Activated CD4-positive, alpha-beta T cell treated with anti-CD3 and anti-CD28 coated beads, Interleukin-10, Interleukin-2, amounts not matched to agents 100 ng/mL and 50 ng/mL, durations not matched to agents 16 hours and 8 hours (primary cell): ENCODE measurements at regions not wholly inside any gene's neighbourhood (a gene's known extent, or its start where the extent isn't known, plus 50 kb on each side); places are given as distances from the start of the nearest gene placed in this dataset.
A peak's percentile ranks its signal among the peaks of the same experiment; 100 is the strongest.

ENCODE experiments used
- DNase-seq: peaks from one replicate; pipeline ENCODE4 v3.0.0-alpha.2; 2020

DNA sequence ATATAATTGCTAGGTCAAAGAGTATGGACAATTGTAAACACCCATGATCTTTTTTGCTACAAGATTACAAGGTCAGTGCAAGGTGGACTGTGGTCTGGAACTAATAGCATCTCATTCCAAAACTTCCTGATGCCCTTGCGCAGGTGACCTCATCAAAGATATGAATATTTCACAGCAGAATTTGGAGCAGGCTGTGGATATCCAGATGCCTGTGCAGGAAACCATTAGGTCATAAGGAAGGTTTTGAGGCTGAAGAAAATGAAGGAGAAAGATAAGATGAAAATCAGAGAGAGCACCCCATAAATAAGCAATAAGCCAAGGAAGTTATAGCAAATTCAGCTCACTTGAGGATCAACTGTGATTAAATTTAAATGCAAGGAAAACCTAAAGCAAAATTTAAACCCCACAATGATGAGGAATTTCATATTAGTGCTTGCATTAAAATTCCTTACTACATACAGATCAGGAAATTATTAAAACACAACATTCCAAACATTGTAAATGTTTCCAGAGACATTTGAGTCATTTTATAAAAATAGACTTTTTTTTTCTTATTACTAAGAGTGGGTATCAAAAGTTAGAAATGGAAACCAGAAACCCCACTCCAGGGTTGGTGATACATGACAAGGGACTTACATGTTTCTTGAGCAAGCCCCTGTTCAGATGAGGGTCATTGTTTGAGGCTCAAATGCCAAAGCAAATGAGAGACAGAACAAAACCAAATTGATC is 100.7 kb upstream of the FAM9C start:
- DNase-seq = no peak

DNA sequence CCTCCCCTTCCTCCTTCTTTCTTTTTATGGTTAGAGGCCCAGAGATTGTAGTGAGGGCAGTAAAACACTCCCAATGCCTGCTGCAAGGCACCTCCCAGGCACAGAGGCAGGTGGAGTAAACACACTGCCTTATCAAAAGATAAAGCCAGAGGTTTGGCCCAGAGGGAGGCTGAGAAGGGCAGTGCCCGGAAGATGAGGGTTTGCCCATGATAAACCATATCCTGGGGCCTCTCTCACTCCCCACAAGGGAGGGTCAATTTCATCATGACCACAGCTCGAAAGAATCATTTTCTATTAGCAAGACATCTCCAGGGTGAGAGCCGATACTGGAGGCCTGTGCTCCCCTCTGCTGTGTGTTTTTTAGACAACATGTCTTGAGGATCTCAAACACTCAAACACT is 98.5 kb upstream of the FAM9C start:
- DNase-seq = no peak

DNA sequence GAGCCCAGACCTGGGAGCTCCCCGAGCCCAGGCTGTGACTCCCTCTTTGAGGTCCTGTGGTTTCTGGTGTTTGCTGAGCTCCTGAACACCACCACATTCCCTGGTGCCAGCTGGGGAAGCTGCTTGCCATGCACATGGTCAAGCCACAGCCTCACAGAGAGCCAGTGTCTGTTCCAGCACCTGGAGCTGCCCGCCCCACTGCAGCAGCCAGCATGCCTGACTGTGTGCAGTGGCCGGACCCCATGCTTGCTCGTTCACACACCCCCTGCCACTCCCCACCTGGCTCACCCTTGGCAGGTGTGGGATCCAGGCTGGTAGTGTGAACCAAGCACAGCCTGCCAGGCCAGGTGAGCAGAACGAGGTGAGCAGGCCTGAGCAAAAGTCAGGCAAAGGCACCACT is 95.6 kb upstream of the FAM9C start:
- DNase-seq = no peak

DNA sequence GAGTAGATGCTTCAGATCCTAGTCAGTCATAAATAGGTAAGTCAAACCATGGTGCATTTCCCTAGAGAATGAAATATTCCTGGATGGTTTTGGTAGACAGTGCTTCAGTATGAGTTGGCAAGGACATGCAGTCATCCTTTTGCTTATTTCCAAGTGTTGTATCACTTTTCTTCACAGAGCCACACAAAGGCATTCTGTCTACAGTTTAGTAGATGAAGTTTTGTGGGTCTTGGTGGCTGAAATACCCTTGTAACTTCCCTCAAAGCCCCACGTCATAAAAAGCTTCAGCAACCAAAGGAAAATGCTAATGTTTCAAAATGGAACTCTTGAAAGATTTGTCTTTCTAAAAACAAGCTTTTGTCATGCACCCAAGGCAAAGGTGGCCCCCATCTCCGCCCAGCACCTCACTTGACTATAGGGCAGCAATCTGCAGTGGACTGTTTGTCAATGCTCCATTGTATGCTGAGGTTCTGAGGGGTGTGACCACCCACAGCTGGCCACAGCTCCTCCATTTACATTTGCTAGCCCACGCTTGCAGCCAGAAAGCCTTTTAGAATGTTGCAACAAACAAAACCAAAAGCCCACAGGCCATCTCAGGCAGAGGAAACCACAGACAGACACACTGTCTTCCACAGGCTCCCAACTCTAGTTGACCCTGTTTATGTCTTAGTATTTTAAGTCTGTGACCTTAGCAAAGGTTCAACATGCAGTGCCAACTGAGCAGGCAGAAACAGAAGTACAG is 87.1 kb upstream of the FAM9C start:
- no peak for DNase-seq

DNA sequence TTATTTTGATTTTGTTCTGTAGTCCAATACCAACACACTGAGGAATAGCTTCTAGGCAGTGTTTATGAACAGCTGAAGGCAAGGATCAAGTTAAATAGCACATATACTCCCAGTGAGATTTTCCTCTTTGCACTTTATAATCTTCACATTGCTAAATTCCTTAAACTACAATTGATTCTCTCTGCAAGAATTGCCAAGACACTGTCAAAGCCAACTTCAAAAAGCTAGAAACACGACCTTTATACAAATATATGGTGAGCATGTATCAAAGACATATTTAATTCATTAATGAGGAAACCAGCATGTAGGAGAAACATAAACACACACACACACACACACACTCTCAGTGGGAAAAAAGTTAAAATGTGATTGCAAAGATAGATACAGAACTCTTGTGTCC is 86.4 kb upstream of the FAM9C start:
- DNase-seq = no peak

DNA sequence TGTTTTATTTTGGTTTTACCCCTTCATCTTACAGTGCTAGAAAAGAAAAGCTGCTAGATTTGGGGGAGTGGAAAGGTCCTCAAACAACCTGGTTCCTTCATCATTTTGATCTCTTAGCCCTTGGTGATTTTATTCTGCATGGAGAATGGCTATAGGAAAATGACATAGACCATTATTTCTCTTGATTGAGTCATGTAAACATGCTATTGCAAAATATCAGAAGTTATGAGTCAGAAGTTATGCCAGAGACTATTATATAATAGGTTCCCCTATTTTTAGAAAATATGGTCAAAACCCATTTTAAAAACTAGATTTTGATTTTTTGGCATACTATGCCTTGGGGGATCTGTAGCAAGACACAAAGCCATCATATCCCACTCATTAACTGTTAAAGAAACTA is 83.7 kb upstream of the FAM9C start:
- DNase-seq = no peak

DNA sequence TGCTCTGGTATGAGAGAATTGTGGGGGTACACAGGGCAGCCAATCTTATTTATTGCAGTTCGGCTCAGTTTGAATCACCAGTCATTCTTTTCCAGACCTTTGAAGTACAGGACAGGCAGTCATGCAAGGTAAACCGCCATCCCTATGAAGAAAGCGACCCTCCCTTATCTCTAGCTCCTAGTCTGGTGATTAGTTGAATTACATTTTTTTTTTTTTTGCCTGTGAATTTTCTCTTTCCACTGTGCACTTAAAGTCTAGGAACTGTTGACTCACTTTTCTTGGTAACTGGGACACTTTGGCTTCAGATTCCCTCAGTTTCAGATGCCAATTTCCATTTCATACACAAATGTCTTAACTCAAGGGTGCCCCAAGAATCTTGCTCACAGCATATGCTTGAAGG is 82.4 kb upstream of the FAM9C start:
- no peak for DNase-seq

DNA sequence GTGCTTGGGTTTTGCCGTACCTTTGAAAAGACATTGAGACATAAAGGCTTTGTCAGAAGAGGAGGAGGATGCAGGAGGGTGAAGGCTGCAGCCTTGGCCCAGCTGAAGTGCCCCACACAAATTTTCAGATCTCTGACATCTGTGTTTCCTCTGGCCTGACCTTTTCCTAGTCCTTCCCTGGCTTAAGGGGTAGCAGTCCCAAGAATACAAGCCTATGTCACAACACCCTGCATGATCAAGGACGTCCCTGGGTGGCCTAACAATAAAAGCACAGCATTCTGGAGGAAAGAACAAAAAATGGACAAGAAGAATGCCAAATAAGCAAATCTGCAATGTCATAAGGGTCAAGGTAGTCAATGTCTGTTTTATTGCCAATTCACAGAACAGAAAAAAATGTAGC is 80.8 kb upstream of the FAM9C start:
- no peak for DNase-seq

DNA sequence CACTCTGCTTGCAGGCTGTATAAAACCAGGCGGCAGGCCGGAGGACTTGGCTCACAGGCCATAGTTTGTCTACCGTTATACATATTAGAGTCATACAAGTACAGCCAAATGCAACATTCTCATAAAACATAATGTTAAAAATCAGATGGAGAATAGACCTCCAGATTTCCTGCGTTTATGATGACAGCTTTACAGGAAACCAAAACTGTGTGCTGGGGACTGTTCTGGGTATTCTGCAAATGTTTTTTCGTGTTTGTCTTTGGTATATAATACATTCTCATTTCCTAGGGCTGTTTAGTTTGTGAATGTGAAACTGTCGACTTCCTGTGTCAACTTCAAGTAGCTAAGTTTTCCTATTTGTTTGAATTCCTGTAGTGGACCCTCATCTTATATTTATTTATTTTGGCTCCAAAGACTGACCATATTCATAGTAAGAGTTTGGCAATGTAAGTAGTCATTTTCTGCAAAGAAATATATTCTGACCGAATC is 79.5 kb upstream of the FAM9C start:
- DNase-seq = peak; percentile 45

DNA sequence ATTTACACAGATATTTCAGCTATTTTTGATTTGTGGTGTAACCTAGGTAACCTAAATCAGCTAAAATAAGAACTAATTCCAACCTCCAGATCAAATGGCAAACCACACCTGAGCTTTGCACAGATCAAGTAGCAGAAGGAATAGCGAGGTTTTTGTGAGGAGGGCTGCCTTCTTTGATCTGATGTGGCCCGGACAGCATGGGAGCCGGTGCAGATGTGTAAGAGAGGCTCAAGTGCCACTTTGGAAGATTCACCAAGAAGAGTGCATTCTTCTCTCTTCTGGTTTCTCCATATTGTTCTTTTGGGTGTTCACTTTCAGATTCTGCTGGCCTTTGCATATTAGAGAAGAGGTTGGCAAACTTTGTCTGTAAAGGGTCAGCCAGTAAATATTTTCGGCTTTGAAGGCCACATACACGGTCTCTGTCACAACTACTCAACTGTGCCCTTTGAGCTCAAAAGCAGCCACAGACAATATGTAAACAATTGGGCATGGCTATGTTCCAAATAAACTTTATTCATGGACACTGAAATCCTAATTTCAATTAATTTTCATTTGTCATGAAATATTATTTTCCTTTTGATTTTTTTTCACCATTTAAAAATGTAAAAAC is 78.9 kb upstream of the FAM9C start:
- no peak for DNase-seq

DNA sequence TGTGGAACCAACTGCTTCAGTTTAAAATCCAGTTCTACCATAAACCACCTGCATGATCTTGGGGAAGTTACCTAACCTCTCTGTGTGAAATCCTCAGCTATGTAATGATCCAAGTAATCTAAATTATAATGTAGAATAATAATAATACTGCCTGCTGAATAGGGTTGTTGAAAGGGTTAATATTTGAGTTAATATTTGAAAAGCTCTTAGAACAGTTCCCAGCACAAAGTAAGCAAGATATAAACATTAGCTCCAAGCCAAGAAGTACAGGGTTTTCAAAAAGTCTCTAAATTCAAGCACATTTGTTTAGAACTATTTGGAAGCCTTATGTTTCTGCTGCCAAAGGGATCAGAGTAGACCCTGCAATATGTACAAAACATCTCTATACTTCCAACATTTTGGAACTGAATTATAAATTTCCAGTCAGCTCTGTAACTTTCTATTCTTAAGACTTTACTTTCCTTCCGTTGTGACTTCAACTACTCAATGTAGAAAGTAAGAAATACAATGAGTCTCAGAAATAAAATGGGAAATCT is 76.7 kb upstream of the FAM9C start:
- no peak for DNase-seq

DNA sequence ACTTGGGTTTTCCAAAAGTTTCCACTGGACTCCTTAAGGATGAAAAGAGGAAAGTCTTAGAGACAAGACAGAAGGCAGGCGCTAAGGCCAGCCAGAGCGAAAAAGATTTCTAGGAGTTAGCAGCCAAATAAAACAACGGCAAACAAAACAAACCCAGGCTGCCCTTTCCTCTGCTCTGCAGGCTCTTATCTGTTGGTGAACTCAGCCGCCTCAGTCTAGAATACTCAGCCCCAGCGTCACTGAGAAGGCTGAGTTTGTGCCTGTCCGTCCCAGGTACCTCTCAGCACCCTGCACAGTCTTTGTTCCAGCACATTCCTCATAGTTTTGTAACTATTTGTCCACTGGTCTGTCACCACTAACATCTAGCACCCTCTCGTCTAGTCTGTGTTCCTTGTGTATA is 75.6 kb upstream of the FAM9C start:
- DNase-seq = no peak

DNA sequence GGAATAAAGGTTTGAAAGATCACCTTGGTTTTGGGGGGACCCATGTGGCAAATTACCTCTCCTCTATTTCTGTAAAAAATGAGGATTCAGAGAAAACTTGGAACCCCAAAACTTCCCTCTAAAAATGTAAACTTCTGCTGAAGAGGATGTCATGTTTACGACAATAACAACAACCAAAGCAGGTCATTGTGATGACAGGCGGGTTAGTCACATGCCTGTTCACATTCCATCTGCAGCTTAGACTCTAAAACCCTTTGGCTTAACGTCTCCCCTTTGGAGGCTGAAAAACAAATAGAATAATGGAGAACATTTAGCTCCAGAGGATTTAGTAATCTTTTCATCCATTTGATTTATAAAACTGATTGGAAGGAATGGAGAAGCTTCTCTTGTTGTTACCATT is 75.0 kb upstream of the FAM9C start:
- no peak for DNase-seq

DNA sequence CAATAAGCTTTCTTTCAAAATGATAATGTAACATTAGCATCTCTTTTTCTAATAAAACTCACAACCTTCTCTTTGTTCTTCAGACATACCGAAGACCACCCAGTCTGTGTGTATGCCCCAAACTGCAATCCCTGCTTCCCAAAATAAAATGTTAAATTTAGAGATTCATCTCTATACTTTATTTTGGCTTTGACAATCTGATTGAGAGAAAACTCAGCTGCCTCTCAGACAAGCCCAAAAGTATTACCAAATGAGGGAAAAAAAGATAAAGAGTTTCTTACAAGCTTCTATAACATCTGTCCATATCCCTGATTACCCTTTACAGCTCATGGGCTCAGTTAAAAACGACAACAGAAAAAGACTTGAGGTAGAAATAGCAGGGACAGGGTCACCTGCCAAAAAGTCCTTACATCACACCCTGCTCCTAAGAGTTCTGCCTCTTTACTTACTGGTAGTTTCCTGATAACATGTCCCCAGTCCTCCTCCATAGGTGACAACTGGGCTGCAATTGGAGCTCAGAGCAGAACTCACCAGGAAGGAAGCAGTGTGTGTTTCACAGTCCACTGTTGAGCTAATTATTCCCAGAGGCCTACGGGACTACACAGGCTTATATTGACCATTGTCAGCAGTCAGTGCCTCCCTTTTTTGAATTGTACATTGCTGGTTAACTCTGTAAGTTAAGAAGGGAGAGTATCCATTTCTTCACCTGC is 70.9 kb upstream of the FAM9C start:
- DNase-seq = no peak

DNA sequence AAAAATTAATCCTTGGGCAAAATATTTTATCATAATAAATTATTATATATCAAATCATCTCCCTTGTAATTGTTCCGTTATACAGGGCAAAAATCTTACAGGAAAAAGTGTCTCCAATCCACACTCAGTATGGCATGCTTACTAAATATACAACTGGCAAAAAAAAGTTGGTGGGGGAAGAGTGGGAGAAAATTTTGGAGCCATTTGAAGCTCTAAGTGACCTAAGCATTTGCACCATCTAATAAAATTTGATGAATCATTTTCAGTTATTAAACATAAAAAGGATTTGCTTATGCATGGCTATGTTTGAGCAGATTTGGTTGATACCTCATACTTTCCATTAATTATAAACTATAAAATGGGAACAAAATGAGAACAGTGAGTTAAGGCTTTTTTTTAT is 68.1 kb upstream of the FAM9C start:
- no peak for DNase-seq

DNA sequence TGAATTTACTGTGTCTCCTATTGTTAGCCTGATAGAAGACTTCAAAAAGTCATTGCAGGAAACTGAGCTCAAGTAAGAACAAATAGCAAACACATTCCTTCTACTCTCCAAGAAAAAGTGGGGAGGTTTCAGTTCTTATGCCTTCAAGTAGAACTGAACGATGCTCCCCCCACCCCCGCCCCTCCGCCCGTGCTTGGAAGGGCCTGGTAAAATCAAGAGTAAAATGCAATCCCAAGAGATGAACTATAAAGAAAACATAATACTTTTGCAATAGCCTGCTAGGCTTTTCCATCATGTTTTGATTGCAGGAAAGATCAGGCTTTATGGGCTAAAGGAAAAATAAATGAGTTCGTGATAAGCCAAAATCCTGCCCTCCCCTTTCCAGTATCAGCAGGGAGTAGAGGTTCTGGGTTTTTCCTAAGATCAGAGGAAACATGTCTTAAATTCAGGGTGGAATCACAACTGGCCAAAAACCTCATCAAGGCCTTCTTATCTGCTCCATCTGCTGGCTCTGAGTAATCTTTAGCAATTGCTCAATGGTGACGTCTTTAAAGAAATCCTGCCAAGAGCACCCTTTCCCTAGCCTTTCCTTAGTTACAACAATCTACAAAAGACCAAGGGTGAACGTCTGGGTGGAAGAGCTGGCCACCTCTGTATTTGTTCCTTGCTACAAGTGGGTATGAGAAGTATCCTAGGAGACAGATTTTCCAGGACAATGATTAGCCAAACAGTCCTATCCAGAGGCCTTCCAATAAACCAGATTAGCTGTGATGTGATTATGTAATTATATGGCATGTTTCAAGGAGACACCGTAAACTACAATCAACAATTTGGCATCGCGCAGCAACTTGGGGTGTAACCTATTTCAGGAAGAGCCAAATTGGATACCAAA is 66.3 kb upstream of the FAM9C start:
- DNase-seq = peak; percentile 23

DNA sequence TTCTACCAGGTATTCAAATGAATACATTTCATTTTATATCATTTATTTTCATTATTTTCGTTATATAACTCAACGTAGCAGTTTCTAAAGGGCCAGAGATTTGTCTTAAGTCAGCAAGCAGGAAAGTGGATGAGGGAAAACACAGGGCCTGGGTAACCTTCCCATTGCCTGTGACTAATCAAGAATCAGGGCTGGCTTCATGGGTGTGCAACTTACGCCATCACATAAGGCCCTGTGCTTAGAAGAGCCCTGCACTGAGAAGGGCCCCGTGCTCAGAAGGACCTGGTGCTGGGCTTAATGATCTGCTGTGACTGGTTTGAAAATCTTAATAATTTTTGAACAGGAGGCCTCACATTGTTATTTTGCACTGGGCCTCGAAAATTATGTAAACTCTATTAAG is 65.4 kb upstream of the FAM9C start:
- no peak for DNase-seq

DNA sequence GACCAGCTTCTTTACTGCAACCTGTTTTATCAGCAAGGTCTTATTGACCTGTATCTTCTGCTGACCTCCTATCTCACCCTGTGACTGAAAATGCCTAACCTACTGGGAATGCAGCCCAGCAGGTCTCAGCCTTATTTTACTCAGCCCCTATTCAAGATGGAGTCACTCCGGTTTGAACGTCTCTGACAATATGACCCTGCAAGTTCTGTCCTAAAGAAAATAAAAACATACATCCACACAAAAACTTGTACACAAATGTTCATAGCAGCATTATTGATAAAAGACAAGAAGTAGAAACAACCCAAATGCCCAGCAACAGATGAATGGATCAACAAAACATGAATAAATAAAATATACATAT is 59.5 kb upstream of the FAM9C start:
- DNase-seq = no peak

DNA sequence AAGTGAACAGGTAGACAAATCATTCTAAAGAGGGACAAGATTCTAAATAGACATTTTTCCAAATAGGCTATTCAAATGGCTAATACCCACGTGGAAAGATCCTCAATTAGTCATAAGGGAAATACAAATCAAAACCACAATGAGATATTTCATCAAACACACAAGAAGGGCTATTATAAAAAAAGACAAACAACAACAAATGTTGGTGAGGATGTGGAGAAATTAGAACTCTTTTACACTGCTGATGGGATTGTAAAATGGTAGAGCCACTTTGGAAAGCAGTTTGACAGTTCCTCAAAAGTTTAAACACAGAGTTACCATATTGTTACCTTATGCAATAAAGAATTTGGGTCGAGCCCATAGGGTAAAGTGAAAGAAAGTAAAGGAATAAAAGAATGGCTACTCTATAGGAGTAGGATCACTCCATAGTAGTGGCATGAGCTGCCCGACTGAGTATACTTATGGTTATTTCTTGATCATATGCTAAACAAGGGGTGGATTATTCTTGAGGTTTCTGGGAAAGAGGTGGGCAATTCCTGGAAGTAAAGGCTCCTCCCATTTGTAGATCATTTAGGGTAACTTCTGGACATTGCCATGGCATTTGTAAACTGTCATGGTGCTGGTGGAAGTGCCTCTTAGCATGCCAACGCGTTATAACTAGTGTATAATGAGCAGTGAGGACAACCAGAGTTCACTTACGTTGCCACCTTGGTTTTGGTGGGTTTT is 58.9 kb upstream of the FAM9C start:
- no peak for DNase-seq

DNA sequence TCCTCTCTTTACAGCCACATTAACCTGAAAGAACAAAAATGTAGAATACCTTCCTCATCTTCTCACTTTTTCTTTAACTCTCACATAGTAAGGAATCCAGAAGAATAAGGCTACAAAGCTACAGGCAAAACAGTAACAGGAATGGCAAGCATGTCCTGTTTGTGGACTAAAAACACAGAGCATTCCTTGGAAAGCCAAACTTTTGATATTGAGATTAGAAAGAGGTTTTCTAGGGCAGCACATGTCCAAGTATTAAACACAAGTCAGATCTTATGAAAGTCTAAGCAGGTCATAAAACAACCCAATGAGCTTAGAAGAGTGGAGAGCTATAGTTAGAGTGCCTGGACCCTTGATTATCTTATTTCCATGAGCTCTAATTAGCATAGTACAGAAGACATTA is 58.2 kb upstream of the FAM9C start:
- DNase-seq = no peak

DNA sequence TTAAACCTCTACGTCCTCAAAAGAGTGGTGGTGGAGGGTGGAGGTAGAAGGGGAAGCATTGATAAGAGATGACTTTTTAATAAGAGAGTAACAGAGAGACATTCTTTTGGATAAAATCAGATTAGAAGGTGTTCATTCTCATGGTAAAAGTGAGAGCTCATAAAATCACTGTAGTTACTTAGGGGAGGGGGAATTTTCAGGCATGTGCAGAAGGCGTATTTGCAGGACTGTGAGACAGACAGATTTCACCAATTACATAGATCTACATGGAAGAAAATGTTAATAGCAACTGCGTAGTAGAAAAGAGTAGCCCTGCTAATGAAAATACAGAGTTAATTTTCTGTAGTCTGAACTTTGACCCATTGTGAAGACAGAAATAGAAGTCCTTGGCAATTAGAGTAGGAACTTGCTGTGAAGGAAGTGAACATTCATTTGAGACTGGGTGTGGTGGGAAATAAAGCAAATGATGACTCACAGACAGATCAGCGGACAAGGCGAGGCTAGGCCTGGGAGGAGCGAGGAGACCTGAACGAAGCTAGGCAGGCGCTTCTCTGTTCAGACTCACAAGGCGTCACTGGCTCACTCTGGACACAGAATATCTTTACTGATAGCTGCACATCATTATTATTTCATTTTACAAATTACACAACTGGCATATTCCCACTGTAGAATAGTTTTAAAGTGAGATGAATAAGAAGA is 57.2 kb upstream of the FAM9C start:
- DNase-seq = peak; percentile 84
